Naive B cell (primary cell): ENCODE measurements at regions not wholly inside any gene's neighbourhood (a gene's known extent, or its start where the extent isn't known, plus 50 kb on each side); places are given as distances from the start of the nearest gene placed in this dataset.
A peak's percentile ranks its signal among the peaks of the same experiment; 100 is the strongest.
"Not testable (repeated sequence)": the region's sequence is repeated elsewhere in the genome, so short reads cannot be mapped to it uniquely, and the experiment has no call there.

Source experiments
- ATAC-seq, 2 donors: fragments of 150-1000 bp; cut with Tn5 transposase; 2 replicates each; pipeline ENCODE4 v1.10.0; 2021; ENCODE audit warnings: low read depth in 2 of 2, mild to moderate bottlenecking in 2 of 2, moderate library complexity in 2 of 2
- DNase-seq: peaks from one replicate; pipeline ENCODE4 v3.0.0; 2022
- H3K27ac Mint-ChIP-seq, 6 donors: one replicate each; pipeline ENCODE4 v1.8.0; 2020 to 2022; ENCODE audit warnings: mild to moderate bottlenecking in 6 of 6, mixed read lengths in 6 of 6, moderate library complexity in 5 of 6, inconsistent platforms in 2 of 6
- H3K27me3 Mint-ChIP-seq, 3 donors: one replicate each; pipeline ENCODE4 v1.8.0; 2021 to 2022; ENCODE audit warnings: mixed read lengths in 3 of 3, mild to moderate bottlenecking in 1 of 3
- H3K36me3 Mint-ChIP-seq, 2 donors: one replicate each; pipeline ENCODE4 v1.8.0; 2020 to 2022; ENCODE audit warnings: mixed read lengths in 2 of 2, inconsistent platforms in 1 of 2, mild to moderate bottlenecking in 1 of 2
- H3K4me1 Mint-ChIP-seq, 3 donors: one replicate each; pipeline ENCODE4 v1.8.0; 2020 to 2022; ENCODE audit warnings: mixed read lengths in 3 of 3, inconsistent platforms in 1 of 3, mild to moderate bottlenecking in 1 of 3, moderate library complexity in 1 of 3
- H3K4me3 Mint-ChIP-seq, 8 donors: one replicate each; pipeline ENCODE4 v1.8.0; 2020 to 2022; ENCODE audit warnings: mild to moderate bottlenecking in 8 of 8, mixed read lengths in 8 of 8, moderate library complexity in 8 of 8, inconsistent platforms in 2 of 8
- H3K9me3 Mint-ChIP-seq, 7 donors: one replicate each; pipeline ENCODE4 v1.8.0; 2020 to 2022; ENCODE audit warnings: mixed read lengths in 7 of 7, mild to moderate bottlenecking in 5 of 7, inconsistent platforms in 2 of 7, moderate library complexity in 1 of 7

GRCh38 chrX:101740642-101741041 lies 81.0 kb upstream of the ARMCX2 start:
- DNase-seq (no peak), ATAC-seq (no peak)
- Mint-ChIP-seq H3K4me1 (no peaks in the 10 kb centered on the region), H3K27ac (no peak overlapping the region), H3K27me3 (peaks cover 0 to 17% (median 0%) of the 10 kb centered on the region in 3 donors), H3K4me3 (no peak overlapping the region), H3K9me3 (peaks cover 0 to 3% (median 0%) of the 10 kb centered on the region in 7 donors), H3K36me3 (no peaks in the 10 kb centered on the region)

GRCh38 chrX:101738867-101739266 lies 79.2 kb upstream of the ARMCX2 start:
- H3K4me3 Mint-ChIP-seq, H3K36me3 Mint-ChIP-seq, H3K4me1 Mint-ChIP-seq, H3K9me3 Mint-ChIP-seq, H3K27ac Mint-ChIP-seq, DNase-seq, ATAC-seq, H3K27me3 Mint-ChIP-seq: not testable (repeated sequence)

GRCh38 chrX:101738411-101738810 lies 78.8 kb upstream of the ARMCX2 start:
- not testable (repeated sequence) for DNase-seq, H3K27me3 Mint-ChIP-seq, ATAC-seq, H3K4me3 Mint-ChIP-seq, H3K27ac Mint-ChIP-seq, H3K4me1 Mint-ChIP-seq, H3K36me3 Mint-ChIP-seq, H3K9me3 Mint-ChIP-seq

- DNase-seq (no peak), ATAC-seq (no peak)
- Mint-ChIP-seq H3K27me3 (peaks cover 0 to 4% (median under 1%) of the 10 kb centered on the region in 3 donors), H3K36me3 (no peaks in the 10 kb centered on the region), H3K27ac (no peak overlapping the region), H3K9me3 (no peaks in the 10 kb centered on the region), H3K4me1 (no peaks in the 10 kb centered on the region), H3K4me3 (no peak overlapping the region)
These were observed 77.0 kb upstream of the ARMCX2 start for GRCh38 chrX:101736651-101737050.

- H3K36me3 Mint-ChIP-seq, result no peaks in the 10 kb centered on the region
- no peak overlapping the region for H3K27ac Mint-ChIP-seq
- H3K27me3 Mint-ChIP-seq, result peaks cover 0 to 4% (median 1%) of the 10 kb centered on the region in 3 donors
- H3K4me3 Mint-ChIP-seq, result no peak overlapping the region
- DNase-seq, result no peak
- H3K4me1 Mint-ChIP-seq, result no peaks in the 10 kb centered on the region
- ATAC-seq, result no peak
- H3K9me3 Mint-ChIP-seq, result peaks cover 0 to 5% (median 0%) of the 10 kb centered on the region in 7 donors
These were observed 73.2 kb upstream of the ARMCX2 start for GRCh38 chrX:101732870-101733269.

GRCh38 chrX:101729986-101730385 lies 70.3 kb upstream of the ARMCX2 start:
- H3K27me3 Mint-ChIP-seq, result peaks cover 4 to 15% (median 9%) of the 10 kb centered on the region in 3 donors
- H3K36me3 Mint-ChIP-seq, result no peaks in the 10 kb centered on the region
- H3K9me3 Mint-ChIP-seq, result peaks cover 0 to 5% (median 1%) of the 10 kb centered on the region in 7 donors
- ATAC-seq (no peak), DNase-seq (no peak)
- H3K4me3 Mint-ChIP-seq, result no peak overlapping the region
- peak overlapping the region in 1 of 6 donors; percentile 39 for H3K27ac Mint-ChIP-seq
- H3K4me1 Mint-ChIP-seq, result no peaks in the 10 kb centered on the region
